NCI-H1930 (cell line): ENCODE measurements at regions not wholly inside any gene's neighbourhood (a gene's known extent, or its start where the extent isn't known, plus 50 kb on each side); places are given as distances from the start of the nearest gene placed in this dataset.

Source experiments
- DNase-seq, 2 experiments: peaks; one replicate each; lab custom pipeline; 2025; lab: John Stamatoyannopoulos, UW

DNA sequence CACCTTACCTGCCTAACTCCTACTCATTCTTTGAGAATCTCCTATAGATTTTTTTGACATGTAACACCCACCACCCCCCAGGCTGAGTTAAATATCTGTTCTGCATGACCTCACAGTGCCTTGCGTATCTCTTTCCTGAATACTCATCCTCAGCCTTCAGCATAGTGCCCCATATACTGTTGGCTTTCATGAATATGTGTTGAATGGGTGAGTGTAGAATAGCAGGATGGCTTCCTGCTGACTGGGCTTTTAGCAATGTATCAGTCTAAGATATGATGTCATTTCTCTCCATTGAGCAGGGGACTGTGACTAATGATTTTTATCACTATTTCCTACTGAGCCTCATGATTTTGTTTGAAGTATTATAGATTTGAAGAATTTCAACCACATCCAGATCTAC, 361.6 kb upstream of the MARCKS start:
- no peak for DNase-seq

DNA sequence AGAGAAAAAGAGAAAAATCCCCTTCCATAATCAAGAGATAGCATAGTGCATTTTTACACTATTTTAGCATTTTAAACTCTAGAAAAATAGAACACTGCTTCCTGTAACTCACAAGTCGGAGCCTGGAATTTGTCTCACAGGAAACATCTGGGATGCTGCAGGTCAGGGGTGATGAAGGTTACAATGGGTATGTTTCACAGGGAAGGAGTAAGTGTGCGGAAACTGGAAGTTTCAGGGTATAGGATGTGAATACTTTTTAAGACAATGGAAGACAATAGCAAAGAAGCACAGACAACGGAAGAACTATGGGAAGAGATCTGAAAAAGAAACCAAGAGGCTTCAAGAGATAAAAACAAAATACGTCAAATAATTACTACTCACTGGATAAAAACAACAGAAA, 361.0 kb upstream of the MARCKS start:
- no peak for DNase-seq

DNA sequence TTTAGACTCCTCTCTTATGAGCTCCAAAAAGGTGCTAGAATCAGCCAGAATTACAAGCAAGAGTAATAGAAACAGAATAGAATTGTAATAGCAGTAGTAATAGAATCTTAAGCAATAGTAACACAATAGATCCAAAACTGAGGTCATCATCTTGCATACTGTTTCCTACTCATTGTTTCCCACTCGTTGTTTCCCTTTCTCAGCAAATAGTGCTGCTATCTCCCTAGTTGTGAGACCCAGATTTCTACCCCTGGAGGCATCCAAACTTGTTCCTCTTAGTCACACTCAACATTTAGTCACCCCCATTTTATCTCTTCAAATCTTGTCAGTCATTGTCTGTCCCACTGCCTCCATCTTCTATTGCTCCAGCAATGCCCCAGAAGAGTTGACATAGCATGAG, 356.9 kb upstream of the MARCKS start:
- DNase-seq, result no peak

DNA sequence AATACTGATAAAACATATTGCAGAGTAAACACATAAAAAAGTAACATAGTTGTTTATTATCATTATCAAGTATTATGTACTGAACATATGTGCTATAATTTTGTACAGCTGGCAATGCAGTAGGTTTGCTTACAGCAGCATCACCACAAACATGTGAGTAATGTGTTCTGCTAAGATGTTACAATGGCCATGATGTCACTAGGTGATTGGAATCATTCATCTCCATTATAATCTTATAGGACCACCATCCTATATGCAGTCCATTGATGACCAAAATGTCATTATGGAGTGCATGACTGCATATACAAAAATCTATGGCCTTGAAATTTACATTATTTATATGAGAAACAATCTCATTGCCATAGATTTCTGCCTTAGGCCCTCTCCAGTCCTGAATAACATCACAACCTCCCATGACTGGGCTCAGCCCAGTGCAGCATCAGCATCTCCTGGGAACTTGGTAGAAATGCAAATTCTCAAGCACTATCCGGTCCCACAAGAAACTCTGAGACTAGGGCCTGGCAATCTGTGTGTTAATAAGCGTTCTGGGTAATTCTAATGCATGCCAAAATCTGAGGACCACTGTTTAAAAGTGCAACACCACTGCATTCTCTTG, 352.0 kb upstream of the MARCKS start:
- no peak for DNase-seq

DNA sequence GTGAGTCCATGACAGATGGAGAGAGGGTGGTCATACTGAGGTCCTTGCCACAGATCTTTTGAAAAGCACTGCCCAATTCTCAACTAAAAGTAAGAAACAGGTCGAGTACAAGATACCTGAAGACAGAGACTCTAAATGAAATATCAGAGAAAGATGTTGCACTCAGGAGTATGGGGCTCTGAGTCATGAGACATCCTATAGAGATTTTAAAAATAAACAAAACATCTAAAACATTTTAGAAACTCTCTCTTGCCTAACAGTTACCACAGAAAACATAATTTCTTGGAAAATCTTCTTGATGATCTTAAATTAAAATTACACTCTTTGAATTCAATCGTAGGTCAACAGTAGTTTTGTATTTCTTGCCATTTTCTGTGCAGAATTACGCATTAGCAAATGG, 348.9 kb upstream of the MARCKS start:
- DNase-seq, result no peak

DNA sequence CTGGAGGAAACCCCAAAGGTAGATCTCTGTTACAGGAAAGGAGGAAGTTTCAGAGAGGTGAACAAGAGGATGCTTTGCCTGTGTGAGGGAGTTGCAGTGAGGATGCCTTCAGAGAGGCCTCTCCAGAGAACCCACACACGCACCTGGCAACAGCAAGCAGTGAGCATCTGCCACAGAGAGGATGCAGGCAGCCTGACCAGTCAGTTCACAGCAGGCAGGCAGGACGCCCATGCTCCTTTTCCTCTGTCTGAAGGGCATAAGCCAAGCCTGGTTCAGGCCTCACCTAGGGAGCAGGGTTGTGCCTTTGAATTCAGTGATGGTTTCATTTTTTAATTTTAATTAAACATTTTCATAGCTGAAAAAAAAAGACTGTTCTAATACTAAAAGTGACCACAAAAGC, 346.0 kb upstream of the MARCKS start:
- DNase-seq, result no peak

DNA sequence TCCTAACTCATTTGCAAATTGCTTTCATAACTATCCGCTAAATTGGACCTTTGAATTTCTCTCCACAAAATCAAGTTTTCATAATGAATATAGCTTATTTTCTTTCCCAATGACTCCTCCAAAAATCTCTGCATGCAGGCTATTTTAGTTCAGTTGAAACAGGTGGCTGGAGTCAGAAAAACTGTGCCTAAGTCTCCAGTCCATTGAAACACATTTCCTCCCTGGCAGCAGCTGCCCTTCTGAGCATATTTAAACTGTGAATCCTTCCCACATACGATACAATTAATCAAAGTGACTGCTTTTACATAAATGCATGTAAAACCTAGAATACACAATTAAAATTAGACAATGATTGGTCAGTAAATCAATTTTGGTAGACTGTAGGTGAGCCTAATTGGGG, 344.6 kb upstream of the MARCKS start:
- no peak for DNase-seq

DNA sequence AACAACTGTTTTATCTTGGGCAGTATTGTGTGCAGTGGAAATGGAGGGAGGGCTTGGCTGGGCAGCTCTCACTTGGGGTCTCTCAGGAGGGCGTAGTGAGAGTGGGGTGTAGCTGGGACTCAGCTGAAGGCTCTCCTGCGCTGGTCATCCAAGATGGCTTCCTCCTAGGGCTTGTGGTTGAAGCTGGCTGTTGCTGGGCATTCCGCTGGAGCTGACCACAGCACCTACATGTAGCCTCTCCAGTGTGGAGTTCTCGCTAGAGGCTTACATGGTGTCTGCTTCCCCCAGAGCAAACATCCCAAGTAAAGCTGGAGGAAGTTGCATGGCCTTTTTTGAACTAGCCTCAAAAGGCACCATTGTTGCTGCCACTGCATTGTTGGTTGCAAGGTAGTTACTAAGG, 344.1 kb upstream of the MARCKS start:
- DNase-seq, result no peak

DNA sequence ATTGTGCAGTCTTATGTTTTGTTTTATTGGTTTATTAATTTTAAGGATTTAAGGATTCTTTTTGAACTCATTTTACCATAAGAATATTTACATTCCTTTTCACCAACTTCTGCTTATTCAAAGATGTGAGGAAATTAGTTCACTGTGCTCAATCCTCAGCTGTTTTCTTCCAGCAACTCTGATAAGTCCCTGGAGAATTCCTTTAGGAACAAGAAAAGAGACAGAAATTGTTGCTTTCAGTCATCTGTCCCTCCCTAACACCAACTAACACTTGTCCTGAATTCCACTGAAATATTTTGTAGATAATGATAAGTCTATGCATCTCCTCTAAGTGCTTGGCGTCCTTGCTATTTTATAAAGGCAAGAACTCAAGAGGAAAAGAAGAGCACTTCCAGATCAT, 334.8 kb upstream of the MARCKS start:
- no peak for DNase-seq

DNA sequence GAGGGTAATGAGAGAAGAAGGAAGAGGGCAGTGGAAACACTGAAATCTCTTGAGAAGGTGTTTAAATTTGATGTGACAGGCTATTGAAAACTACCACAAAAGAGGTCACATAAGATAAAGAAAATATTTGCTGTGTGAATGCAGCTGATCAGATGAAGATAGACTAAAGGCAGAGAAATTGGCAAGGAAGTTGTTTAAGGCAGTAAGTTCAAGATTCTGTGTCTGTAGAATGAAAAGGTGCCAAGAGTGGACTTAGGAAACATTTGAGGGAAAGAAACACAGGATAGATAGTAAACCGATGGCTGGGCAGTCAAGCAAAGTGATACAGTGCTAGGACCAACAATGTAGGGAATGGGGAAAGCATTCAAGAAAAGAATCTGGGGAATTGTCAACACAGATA, 332.3 kb upstream of the MARCKS start:
- no peak for DNase-seq

DNA sequence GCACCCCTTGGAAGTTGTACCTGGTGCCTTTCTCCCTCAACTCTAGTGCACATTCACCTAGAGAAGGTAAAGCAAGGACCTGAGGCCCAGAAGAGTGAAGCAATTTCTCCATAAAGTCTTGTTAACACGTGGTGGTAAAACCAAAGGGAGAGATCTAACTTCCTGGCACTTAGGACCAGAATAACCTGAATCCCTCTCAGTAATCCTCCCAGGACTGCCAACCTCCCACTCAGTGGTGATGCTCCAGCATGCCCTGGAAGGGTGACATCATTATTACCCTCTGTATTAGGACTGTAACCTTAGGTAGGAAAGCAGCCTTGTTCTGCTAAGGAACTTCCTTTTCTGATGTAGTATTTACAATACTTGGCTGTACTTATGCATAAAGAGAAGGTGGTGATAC, 330.6 kb upstream of the MARCKS start:
- DNase-seq, result no peak

DNA sequence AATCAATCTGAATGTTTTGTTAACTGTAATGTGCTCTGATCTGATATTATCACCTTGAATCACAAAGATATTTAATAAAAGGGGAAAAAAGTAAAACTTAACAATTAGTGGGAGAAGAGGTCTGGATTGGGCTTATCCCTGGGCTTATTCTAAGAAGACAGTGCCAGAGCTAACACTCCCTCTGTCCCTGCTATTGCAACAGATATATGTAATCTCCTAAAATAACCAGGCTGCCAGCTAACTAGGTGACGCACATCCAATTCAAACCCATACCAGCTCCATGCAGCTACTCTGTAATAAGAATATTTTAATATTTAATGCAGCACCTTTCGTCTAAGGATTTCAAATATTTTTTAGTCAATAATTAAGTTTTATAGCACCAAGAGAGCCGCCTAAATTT, 330.1 kb upstream of the MARCKS start:
- no peak for DNase-seq

DNA sequence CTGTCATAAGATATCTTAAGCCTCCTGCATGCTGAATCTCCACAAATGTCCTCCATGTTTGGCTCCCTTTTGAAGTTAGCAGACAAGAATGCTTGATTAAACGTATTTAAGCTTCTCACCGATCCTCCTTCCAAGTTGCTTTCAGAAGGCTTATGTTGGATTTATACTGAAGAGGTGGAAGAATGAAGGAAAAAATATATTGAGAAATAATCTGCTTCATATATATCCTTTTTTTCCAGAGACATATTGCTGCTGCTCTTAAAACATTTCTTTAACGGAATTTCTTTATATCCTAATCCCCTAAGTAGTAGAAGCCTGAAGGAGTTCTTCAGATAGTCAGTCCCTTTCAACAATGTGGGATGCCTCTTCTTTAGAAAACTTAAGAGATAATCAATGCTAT, 329.0 kb upstream of the MARCKS start:
- DNase-seq, result no peak

DNA sequence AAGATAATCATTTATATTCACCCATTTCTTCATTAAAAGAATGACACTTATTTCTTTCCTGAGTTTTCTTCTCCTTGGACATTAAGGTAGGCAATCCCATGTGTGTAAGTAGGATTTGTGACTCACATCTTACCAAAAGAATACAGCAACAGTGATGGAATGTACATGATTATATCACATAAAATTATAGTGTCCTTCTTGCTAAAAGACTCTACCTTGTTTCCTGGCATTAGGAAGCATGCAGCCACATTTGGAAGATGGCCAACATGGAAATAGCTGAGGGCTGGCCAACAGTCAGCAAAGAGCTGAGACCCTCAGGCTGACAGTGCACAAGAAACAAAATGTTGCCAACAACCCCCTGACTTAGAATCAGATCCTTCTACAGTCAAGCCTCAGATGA, 327.9 kb upstream of the MARCKS start:
- no peak for DNase-seq

DNA sequence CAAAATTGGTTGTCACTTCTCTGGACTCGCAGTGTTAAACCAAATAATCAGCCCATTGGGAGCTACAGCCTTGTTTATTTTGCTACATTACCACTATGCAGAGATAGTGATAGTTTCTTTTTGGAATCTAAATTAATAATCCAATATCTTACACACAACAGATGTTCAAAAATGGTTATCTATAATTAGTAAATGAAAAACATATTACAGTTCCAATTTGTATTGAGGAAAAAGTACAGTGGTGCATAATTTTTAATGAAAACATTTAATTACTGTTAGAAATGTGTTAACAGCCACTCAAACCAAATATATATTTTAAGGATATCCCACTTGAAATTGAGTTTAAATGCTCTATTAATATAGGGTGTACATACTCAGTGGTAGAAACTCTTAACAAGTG, 327.3 kb upstream of the MARCKS start:
- DNase-seq, result no peak

DNA sequence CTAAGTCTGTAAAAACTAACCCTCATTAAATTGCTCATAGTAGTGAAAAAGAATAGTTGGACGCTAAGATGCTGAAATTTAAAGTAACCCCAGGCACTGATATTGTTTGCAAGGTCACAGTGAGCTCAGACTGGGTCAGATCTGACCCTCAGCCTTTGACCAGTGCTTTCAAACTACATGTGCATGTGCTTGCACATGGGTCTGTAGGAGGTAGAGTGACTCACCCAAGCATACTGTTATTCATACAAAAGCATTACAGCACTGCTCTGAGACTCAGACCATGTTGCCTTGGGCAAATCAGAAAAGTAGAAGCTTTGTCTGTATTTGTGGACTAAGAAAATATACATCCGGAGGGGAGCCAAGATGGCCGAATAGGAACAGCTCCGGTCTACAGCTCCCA, 326.4 kb upstream of the MARCKS start:
- no peak for DNase-seq

DNA sequence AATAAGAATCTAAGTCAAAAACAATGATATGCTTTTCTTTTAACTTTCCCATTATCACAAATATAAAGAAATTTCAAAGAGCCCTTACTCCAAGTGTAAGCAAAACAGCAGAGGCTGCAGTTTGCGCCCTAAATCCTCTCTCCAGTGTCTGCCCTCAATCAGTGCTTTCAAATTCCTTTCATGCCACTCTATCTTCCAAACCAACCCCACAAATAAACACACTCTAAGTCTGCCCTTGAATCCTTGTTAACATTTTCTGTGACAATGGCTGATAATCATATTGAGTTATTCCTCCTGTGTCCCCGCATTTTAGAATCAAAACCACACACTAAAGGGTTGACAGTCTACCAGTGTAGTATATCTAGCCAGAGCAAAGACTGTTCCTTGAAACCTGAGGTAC, 317.9 kb upstream of the MARCKS start:
- DNase-seq, result no peak

DNA sequence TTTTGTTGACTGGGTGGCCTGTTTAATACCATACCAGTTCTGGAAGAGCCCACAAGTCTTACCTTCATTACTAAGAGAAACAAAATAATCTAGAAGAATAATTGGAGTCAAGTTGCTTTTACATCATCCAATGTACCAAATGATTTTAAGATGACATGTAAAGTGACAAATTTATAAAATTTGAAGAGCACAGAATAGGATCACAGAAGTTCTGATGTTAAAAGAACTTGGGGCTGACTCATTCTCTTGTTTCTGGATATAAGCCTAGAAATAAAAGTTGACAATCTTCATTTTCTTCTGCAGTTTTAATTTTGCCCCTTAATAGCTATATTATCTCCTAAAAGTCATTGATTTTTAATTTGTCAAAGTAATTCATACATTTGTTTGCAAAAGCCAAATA, 317.5 kb upstream of the MARCKS start:
- no peak for DNase-seq

DNA sequence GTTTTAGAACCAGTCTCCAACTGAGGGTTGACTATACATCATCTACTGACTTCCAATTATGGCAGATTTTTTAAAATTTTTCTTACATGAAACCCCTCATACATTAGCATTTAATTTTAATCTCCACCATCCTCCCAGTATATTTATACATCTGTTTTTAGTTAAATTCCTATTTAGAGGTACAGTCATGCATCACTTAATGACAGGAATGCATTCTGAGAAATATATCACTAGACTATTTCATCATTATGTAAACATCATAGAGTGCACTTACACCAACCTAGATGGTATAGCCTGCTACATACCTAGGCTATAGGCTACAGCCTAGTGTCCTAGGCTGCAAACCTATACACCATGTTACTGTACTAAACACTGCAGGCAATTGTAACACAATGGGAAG, 316.7 kb upstream of the MARCKS start:
- DNase-seq, result no peak

DNA sequence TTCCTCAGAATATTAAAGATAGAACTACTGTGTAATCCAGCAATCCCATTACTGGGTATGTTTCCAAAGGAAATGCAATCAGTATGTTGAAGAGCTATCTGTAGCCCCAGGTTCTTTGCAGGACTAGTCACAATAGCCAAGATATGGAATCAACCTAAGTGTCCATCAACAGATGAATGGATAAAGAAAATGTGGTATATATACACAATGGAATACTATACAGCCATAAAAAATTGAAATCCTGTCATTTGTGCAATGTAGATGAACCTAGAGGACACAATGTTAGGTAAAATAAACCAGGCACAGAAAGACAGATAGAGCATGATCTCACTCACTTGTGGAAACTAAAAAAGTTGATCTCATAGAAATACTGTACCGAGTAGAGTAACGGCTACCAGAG, 306.0 kb upstream of the MARCKS start:
- DNase-seq, result no peak

DNA sequence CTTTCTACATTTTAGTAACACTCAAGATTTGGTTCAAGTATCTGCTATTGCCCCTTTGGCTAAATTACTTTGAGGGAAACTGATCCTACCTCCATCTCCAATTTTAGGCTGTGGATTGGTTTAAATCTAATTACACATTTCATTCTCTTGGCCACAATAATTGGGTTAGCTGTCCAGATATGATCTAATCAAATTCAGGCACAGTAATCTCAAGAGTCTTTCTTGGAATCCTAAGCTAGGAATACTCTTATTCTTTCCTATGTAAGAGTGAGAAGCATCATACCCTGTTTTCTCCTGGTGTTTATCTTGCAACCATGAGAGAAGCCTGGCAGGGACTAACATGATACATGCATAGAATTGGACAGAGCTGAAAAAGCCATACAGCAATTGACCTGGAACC, 300.4 kb upstream of the MARCKS start:
- no peak for DNase-seq

DNA sequence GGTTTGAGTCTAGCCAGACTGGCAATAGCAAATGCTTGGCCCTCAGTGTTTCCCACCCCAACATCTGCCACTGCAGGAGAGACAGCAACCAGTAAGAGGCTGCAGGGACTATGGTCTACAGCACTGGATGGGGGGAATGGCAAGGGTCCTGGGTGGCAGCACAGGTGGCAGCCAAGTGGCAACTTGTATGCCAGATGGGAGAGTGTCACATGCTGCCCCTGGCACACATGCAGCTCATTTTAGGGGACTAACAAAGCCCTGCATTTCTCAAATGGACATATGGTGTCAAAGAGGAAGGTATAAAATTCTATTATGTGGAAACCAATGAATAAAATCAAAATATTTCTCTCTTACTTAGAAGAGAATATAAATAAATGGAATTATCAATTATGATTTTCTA, 298.7 kb upstream of the MARCKS start:
- no peak for DNase-seq

DNA sequence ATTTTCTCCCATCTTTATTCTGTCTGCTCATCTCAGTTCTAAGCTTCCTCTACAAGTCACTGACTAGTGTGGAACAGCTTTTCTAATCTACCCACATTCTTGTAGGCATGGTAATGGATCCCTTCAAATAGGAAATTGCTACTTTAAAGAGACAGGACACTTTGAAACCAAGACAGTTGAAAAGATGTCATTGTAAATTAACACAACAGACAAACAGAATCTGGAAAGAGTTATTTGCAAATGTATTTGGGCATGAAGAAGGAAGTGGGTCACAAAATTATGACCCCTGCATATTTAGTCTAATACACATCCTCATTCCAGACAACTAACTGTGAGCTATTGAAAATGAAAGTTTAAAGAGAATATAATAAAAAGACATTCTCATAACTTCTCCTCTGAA, 298.2 kb upstream of the MARCKS start:
- DNase-seq, result no peak

DNA sequence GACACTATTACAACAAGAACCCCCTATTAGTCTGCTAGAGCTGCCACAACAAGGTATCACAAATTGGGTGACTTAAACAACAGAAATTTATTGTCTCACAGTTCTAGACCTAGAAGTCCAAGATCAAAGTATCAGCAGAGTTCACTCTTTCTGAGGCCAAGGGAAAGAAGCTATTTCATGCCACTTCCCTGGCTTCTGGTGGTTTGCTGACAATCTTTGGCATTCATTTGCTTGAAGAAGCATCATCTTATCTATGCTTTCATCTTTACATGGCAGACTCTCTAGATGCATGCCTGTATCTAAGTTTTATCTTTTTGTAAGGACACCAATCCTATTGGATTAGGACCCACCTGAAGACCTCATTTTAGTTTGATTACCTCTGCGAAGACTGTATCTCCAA, 296.8 kb upstream of the MARCKS start:
- DNase-seq, result no peak

DNA sequence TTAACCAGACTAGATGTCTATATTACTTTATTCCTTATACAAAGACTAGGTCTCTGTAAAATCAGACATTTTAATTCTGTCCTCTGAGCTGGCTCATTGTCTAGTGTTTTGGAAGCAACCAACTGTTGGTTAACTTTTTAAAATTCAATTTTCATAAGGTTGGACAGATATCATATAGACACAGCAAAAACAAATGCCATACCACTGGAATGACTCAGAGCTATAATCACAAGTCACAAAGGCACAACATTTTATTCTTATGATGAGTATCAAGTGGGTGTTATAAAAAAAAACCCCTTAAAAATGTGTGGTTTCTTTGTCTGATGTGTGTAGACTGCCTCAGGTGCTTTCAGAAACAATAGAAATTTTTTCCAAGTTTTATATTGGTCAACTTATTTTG, 296.2 kb upstream of the MARCKS start:
- DNase-seq, result no peak
